ENCODE measurements at regions not wholly inside any gene's neighbourhood (a gene's known extent, or its start where the extent isn't known, plus 50 kb on each side); places are given as distances from the start of the nearest gene placed in this dataset.
"Not testable (repeated sequence)": the region's sequence is repeated elsewhere in the genome, so short reads cannot be mapped to it uniquely, and the experiment has no call there.

DNA sequence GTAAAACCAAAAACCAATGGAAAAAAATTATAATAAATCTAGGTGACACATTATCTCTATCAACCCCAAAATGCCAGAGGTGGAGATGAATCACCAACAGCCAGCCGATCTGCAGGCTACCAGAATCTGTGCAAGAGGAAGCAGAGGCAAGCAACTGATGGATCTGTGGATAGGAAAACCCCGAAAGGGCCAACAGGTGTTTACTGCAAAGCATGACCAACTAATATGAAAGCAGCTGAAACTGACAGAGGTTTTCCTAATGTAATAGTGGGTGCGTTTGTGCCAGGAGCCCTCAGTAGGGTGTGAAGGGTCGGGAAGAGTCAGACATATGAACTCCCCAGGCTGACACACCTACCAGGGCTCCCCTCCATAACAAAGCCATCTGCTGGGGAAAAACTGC is 554.6 kb downstream of the RFC3 start:
- DNase-seq = no peak
- Mint-ChIP-seq H3K9me3 (no peaks in the 10 kb centered on the region), H3K27me3 (peaks cover 3% of the 10 kb centered on the region), H3K36me3 (no peaks in the 10 kb centered on the region), H3K4me3 (no peak overlapping the region), H3K27ac (no peak overlapping the region), H3K4me1 (no peaks in the 10 kb centered on the region)

GRCh38 chr13:34376483-34376882 is 558.5 kb downstream of the RFC3 start:
- no peak for DNase-seq
- Mint-ChIP-seq H3K9me3 (no peaks in the 10 kb centered on the region), H3K27me3 (peaks cover 3% of the 10 kb centered on the region), H3K27ac (no peak overlapping the region), H3K36me3 (no peaks in the 10 kb centered on the region), H3K4me1 (no peaks in the 10 kb centered on the region), H3K4me3 (no peak overlapping the region)

DNA sequence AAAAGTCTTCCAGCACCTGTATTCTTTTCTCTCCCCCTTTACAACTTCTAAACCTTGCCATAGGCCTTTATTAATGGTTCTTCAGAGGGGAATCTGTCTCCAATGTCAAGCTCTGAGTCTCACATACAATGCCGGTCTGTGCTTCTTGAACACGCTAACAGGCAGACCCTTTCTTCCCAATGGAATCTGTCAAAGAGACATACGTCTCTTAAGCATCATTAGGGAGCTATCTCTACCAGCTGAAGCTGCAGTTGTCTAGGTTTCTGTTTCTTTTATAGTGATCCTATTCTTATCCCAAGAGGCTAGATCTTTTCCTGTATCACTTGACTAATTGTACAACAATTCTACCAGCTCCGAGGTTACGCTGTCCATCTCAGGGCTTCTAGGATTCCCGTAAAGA is 560.8 kb upstream of the NBEA start:
- Mint-ChIP-seq H3K9me3 (no peaks in the 10 kb centered on the region), H3K4me3 (no peak overlapping the region), H3K36me3 (no peaks in the 10 kb centered on the region), H3K27ac (no peak overlapping the region), H3K4me1 (no peaks in the 10 kb centered on the region), H3K27me3 (no peaks in the 10 kb centered on the region)
- no peak for DNase-seq

DNA sequence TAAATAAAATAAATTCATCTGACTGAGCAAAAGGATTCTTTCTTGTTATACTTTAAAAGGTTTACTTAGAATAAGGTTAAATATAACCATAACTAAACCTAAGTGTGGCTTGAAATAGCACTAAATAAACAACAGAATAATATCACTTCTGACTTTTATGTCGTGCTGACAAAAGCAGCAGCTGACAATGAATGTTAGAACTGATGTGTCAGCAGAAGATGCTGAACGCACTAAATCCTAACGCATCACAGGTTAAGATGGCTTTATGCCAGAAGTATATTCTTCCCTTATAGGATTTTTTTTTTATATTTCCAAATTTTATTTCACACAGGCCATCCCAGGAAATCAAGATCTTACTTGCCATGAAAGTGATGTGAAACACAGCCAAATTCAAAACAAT is 558.3 kb upstream of the NBEA start:
- DNase-seq = no peak
- Mint-ChIP-seq H3K27me3 (no peaks in the 10 kb centered on the region), H3K9me3 (no peaks in the 10 kb centered on the region), H3K36me3 (no peaks in the 10 kb centered on the region), H3K4me3 (no peak overlapping the region), H3K4me1 (no peaks in the 10 kb centered on the region), H3K27ac (no peak overlapping the region)

DNA sequence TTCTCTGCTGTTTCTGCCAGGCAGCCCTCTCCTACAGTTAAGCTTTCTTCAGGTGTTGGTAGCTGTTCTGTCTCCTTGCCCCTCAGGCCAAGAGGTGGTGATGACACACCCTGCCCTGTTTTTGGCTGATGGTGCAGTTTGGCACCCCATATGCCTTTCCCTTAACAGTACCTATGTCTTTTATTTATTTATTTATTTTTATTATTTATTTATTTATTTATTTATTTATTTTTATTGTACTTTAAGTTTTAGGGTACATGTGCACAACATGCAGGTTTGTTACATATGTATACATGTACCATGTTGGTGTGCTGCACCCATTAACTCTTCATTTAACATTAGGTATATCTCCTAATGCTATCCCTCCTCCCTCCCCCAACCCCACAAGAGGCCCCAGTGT is 555.8 kb upstream of the NBEA start:
- H3K9me3 Mint-ChIP-seq, H3K36me3 Mint-ChIP-seq, DNase-seq, H3K27me3 Mint-ChIP-seq, H3K4me1 Mint-ChIP-seq, H3K27ac Mint-ChIP-seq, H3K4me3 Mint-ChIP-seq: not testable (repeated sequence)

DNA sequence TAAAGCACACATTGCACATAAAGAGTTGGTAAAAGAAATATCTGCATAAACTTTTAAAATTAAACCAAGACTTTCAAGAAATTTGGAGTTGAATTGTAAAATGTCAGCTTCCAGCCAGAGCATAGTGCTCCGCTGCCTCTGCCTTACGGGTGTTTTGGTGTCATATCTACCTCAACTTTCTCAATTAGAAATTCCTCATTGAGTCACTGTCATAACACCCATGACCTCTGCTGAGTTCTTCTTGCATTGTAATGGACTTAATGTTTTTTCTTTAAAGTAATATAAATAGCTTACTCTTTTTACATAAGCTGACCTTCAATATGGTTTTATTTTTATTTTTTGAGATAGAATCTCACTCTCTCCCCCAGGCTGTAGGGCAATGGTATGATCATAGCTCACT is 551.0 kb upstream of the NBEA start:
- H3K27ac Mint-ChIP-seq = no peak overlapping the region
- H3K36me3 Mint-ChIP-seq = no peaks in the 10 kb centered on the region
- H3K9me3 Mint-ChIP-seq = peaks cover 2% of the 10 kb centered on the region
- H3K4me1 Mint-ChIP-seq = no peaks in the 10 kb centered on the region
- no peak overlapping the region for H3K4me3 Mint-ChIP-seq
- no peaks in the 10 kb centered on the region for H3K27me3 Mint-ChIP-seq
- no peak for DNase-seq

- Mint-ChIP-seq H3K36me3 (no peaks in the 10 kb centered on the region), H3K4me1 (no peaks in the 10 kb centered on the region), H3K4me3 (no peak overlapping the region), H3K9me3 (peaks cover 4% of the 10 kb centered on the region), H3K27me3 (no peaks in the 10 kb centered on the region), H3K27ac (no peak overlapping the region)
- no peak for DNase-seq
These were observed 540.4 kb upstream of the NBEA start for GRCh38 chr13:34401696-34402095.

GRCh38 chr13:34405410-34406181 is 536.5 kb upstream of the NBEA start:
- Mint-ChIP-seq H3K4me3 (no peak overlapping the region), H3K4me1 (no peaks in the 10 kb centered on the region)
- DNase-seq = no peak

GRCh38 chr13:34408640-34409039 is 533.4 kb upstream of the NBEA start:
- no peak for DNase-seq
- peaks cover 1% of the 10 kb centered on the region for H3K9me3 Mint-ChIP-seq
- H3K36me3 Mint-ChIP-seq = no peaks in the 10 kb centered on the region
- H3K4me3 Mint-ChIP-seq = no peak overlapping the region
- H3K27ac Mint-ChIP-seq = no peak overlapping the region
- H3K27me3 Mint-ChIP-seq = peaks cover 4% of the 10 kb centered on the region
- no peaks in the 10 kb centered on the region for H3K4me1 Mint-ChIP-seq

More at GRCh38 chr13:34405410-34406181, 536.5 kb upstream of the NBEA start:
- H3K36me3 Mint-ChIP-seq = no peaks in the 10 kb centered on the region
- peaks cover 4% of the 10 kb centered on the region for H3K27me3 Mint-ChIP-seq
- no peak overlapping the region for H3K27ac Mint-ChIP-seq
- H3K9me3 Mint-ChIP-seq = no peaks in the 10 kb centered on the region

GRCh38 chr13:34409496-34410182 is 532.4 kb upstream of the NBEA start:
- Mint-ChIP-seq H3K4me3 (no peak overlapping the region), H3K36me3 (no peaks in the 10 kb centered on the region), H3K4me1 (no peaks in the 10 kb centered on the region), H3K9me3 (peaks cover 1% of the 10 kb centered on the region), H3K27me3 (peaks cover 4% of the 10 kb centered on the region), H3K27ac (no peak overlapping the region)
- no peak for DNase-seq

GRCh38 chr13:34410678-34411077 is 531.4 kb upstream of the NBEA start:
- Mint-ChIP-seq H3K4me1 (no peaks in the 10 kb centered on the region), H3K4me3 (no peak overlapping the region), H3K36me3 (no peaks in the 10 kb centered on the region), H3K27ac (no peak overlapping the region), H3K9me3 (peaks cover 1% of the 10 kb centered on the region), H3K27me3 (peaks cover 4% of the 10 kb centered on the region)
- DNase-seq = no peak

DNA sequence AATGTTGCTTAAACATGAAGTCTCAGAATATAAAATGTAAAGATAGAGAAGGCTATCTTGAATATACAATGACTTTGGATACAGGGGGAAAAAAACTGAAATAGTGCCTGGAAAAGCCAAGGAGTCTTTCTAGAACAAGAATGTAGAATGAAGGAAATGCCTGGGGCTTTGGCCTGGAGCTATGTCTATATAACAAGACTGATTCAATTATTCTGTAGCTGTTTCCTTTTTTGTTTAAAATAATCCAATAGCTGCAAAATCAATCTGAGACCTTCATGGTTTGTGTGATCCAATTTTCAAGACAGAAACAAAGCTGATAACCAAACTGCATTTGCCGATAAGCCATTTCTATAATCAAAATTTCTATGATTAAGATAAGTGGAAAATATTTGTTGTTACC is 530.9 kb upstream of the NBEA start:
- no peak for DNase-seq
- Mint-ChIP-seq H3K4me3 (no peak overlapping the region), H3K9me3 (peaks cover 1% of the 10 kb centered on the region), H3K27ac (no peak overlapping the region), H3K36me3 (no peaks in the 10 kb centered on the region), H3K27me3 (peaks cover 4% of the 10 kb centered on the region), H3K4me1 (no peaks in the 10 kb centered on the region)

GRCh38 chr13:34411894-34412293 is 530.2 kb upstream of the NBEA start:
- DNase-seq = no peak
- H3K27ac Mint-ChIP-seq = no peak overlapping the region
- peaks cover 1% of the 10 kb centered on the region for H3K9me3 Mint-ChIP-seq
- H3K4me3 Mint-ChIP-seq = no peak overlapping the region
- peaks cover 4% of the 10 kb centered on the region for H3K27me3 Mint-ChIP-seq
- no peaks in the 10 kb centered on the region for H3K4me1 Mint-ChIP-seq
- no peaks in the 10 kb centered on the region for H3K36me3 Mint-ChIP-seq

DNA sequence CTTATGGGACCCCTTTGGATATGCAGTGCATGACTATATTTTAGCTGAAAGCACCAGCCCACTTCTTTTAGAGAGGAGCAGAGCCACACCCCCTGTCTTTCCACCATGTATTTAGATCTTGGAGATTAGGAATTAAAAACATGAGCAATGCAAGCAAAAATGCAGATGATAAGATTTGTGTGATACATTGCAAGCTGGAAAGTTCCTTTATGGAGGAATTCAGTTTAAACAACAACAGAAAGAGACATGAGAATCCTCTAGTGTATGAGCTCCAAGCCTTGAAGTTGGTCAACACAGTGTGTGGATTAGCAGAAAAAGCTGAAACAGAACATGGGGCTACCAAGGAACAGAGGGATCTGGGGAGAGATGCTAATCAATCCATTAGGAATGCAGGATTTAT is 529.8 kb upstream of the NBEA start:
- Mint-ChIP-seq H3K27ac (no peak overlapping the region), H3K27me3 (peaks cover 4% of the 10 kb centered on the region), H3K4me3 (no peak overlapping the region), H3K36me3 (no peaks in the 10 kb centered on the region), H3K9me3 (peaks cover 3% of the 10 kb centered on the region), H3K4me1 (no peaks in the 10 kb centered on the region)
- DNase-seq = no peak

DNA sequence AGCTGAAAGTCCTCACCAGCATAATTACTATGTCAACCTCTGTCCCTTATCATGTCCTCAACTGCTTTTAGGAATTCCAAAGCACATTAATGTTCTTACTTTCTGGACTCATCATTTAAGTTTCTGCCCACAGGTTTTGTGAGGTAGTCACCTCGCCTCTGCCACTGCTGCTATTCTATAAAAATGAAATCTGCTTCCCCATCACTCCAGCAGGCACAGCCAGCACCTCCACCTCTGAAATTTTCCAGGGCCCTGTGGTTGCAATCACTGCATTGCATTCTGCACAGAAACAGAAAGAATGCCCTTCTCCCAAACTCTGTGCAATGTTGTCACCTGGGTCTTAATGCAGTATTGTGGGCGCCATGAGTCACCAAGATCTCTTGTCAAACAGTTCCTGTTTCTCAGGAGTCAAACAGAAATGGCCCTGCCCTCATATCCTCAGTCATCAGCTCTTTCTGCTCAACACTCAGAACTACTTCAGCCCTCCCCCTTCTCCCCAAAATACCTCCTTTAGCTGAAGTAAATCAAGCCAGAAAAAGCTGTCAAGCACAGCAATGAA is 529.2 kb upstream of the NBEA start:
- Mint-ChIP-seq H3K36me3 (no peaks in the 10 kb centered on the region), H3K27me3 (peaks cover 4% of the 10 kb centered on the region), H3K4me1 (no peaks in the 10 kb centered on the region), H3K9me3 (peaks cover 3% of the 10 kb centered on the region), H3K27ac (no peak overlapping the region), H3K4me3 (no peak overlapping the region)
- no peak for DNase-seq
